ENCODE measurements at regions not wholly inside any gene's neighbourhood (a gene's known extent, or its start where the extent isn't known, plus 50 kb on each side); places are given as distances from the start of the nearest gene placed in this dataset.

DNA sequence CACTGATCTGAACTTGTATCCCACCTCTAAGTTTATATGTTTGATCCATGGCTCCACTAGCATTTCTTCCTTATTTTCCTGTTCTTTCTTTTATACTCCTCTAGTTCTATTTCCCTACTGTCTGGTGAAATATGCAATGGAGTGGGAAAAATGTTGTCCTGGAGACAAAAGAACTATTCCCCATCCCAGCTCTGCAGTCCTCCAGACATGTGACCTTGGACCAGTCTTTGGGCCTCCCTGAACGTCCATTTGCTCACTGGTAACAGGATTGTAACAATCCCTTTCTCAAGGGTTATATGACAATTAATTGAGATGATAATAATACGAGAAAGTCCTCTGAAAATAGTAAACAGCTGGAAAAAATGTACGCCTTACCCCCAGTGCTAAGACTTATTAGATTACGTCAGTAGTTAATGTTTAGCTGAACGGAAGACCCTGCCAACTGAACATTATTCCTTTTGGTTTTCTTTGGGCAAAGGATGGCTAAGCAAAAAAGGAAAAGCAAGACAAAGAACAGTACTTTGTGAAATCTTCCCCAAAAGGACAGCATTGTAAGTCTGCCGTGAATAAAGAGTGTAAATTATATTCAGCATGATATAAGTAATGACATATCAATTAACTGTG, 302.3 kb upstream of the PPARGC1A start:
- Histone ChIP-seq H4K91ac (replicated peaks; ENCODE audit: insufficient read length, low read length) (no peak overlapping the region), H4K20me1 (replicated peaks in 1 of 2; ENCODE audit: control insufficient read depth in 1 of 2, insufficient read depth in 2 of 2, low read length in 2 of 2) (no peaks in the 10 kb centered on the region), H3K9me3 (ENCODE audit: insufficient read depth in 2 of 2, low read depth in 1 of 2, low read length in 1 of 2) (no peaks in the 10 kb centered on the region), H2AK5ac (ENCODE audit: low read depth, low read length) (no peak overlapping the region), H3K36me3 (ENCODE audit: control insufficient read depth in 2 of 4, insufficient read depth in 4 of 4, low read length in 3 of 4) (no peaks in the 10 kb centered on the region), H3K4me3 (ENCODE audit: extremely low read depth in 1 of 4, insufficient read depth in 2 of 4, low read depth in 3 of 4, low read length in 4 of 4) (no peak overlapping the region), H3K18ac (ENCODE audit: extremely low read depth, low read length) (no peak overlapping the region), H2BK15ac (ENCODE audit: low read length) (no peak overlapping the region), H3K56ac (replicated peaks; ENCODE audit: insufficient read length, low read depth, low read length) (no peak overlapping the region), H3K14ac (ENCODE audit: insufficient read length) (no peak overlapping the region), H3K23ac (ENCODE audit: insufficient read length) (no peak overlapping the region), H3K27ac (ENCODE audit: low read depth, low read length) (no peak overlapping the region), H4K5ac (ENCODE audit: insufficient read length, low read depth, low read length) (no peak overlapping the region), H3K23me2 (ENCODE audit: low read depth, low read length) (no peaks in the 10 kb centered on the region), H3K4ac (replicated peaks; ENCODE audit: insufficient read length, low read depth, low read length) (no peak overlapping the region), H2BK5ac (ENCODE audit: low read depth, low read length) (no peak overlapping the region), H3K9ac (replicated peaks in 1 of 4; ENCODE audit: extremely low read depth in 1 of 4, low read depth in 3 of 4, low read length in 3 of 4) (no peak overlapping the region), H3K4me2 (ENCODE audit: insufficient read depth in 1 of 2, low read depth in 2 of 2, low read length in 2 of 2) (no peak overlapping the region), H2BK12ac (ENCODE audit: low read depth, low read length) (no peak overlapping the region), H3K4me1 (replicated peaks in 1 of 4; ENCODE audit: control insufficient read depth in 3 of 4, insufficient read depth in 4 of 4, low read length in 3 of 4) (no peaks in the 10 kb centered on the region), H2BK120ac (replicated peaks; ENCODE audit: low read depth, low read length) (no peak overlapping the region), H2BK20ac (ENCODE audit: low read length) (no peak overlapping the region), H3K27me3 (replicated peaks in 1 of 4; ENCODE audit: control insufficient read depth in 3 of 4, extremely low read depth in 1 of 4, insufficient read depth in 3 of 4, low read length in 3 of 4) (no peaks in the 10 kb centered on the region), H3K79me2 (ENCODE audit: control insufficient read depth in 1 of 2, insufficient read depth in 2 of 2, low read length in 2 of 2) (no peaks in the 10 kb centered on the region), H3K79me1 (ENCODE audit: low read depth, low read length) (no peaks in the 10 kb centered on the region), H4K8ac (ENCODE audit: extremely low read depth, insufficient read depth, low read length) (no peak overlapping the region), H2AFZ (ENCODE audit: low read length) (no peak overlapping the region)
- ChIA-PET CTCF (ENCODE audit: partially characterized antibody) (interaction anchor here (1.4 kb wide), 1 partner anchor 101 kb away, joined by 3 read pairs; no protein-coding TSS in a partner anchor), POLR2A (ENCODE audit: partially characterized antibody) (no interaction called here)
- WGBS, 2 experiments (ENCODE audit: extremely low coverage in 1 of 2, insufficient coverage in 1 of 2, insufficient read length in 1 of 2, insufficient replicate concordance in 2 of 2, low coverage in 1 of 2, low lambda C conversion rate in 2 of 2, missing lambda C conversion rate in 1 of 2), result 96% methylated on average over 6 of the region's 6 CpGs; no CpG with 5 or more reads in 1 of the 2 experiments
- DNase-seq (ENCODE audit: low read depth in 1 of 2, low spot score in 2 of 2) (no peak), FAIRE-seq (no peak)
- TF ChIP-seq GTF2F1 (IDR thresholded peaks at IDR 0.05; ENCODE audit: borderline replicate concordance, low read depth, low read length) (no peak), CBX8 (IDR thresholded peaks at IDR 0.05; ENCODE audit: borderline replicate concordance, low read depth, low read length) (no peak), ZNF274 (IDR thresholded peaks at IDR 0.05; ENCODE audit: borderline replicate concordance, extremely low read depth, low read length) (no peak)
